ENCODE measurements at regions not wholly inside any gene's neighbourhood (a gene's known extent, or its start where the extent isn't known, plus 50 kb on each side); places are given as distances from the start of the nearest gene placed in this dataset.

DNA sequence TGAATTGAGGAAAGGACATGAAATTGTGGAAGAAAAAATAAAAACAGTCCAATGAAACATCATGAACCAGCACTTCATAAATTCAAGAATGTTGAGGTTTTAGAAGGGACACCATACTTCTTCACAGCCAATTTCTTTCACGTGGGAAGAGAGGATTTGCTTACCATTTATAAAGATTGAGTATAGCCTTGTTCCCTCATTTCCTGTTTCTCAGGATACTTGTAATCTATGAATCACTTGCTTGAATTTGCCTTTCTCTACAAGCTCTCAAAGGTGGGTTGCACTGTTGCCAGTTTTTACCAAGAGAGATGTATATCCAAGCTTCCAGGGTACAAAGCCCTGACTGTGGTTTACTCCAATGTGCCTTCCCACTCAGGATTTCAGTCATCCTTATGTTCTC, 116.1 kb downstream of the DUSP6 start:
- TF ChIP-seq, protein P1, sequence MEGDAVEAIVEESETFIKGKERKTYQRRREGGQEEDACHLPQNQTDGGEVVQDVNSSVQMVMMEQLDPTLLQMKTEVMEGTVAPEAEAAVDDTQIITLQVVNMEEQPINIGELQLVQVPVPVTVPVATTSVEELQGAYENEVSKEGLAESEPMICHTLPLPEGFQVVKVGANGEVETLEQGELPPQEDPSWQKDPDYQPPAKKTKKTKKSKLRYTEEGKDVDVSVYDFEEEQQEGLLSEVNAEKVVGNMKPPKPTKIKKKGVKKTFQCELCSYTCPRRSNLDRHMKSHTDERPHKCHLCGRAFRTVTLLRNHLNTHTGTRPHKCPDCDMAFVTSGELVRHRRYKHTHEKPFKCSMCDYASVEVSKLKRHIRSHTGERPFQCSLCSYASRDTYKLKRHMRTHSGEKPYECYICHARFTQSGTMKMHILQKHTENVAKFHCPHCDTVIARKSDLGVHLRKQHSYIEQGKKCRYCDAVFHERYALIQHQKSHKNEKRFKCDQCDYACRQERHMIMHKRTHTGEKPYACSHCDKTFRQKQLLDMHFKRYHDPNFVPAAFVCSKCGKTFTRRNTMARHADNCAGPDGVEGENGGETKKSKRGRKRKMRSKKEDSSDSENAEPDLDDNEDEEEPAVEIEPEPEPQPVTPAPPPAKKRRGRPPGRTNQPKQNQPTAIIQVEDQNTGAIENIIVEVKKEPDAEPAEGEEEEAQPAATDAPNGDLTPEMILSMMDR (IDR thresholded peaks at IDR 0.05) = no peak
- TF ChIP-seq EZH2 (IDR thresholded peaks at IDR 0.05) = no peak
